DMS 273 (cell line): ENCODE measurements at regions not wholly inside any gene's neighbourhood (a gene's known extent, or its start where the extent isn't known, plus 50 kb on each side); places are given as distances from the start of the nearest gene placed in this dataset.
"Not testable (repeated sequence)": the region's sequence is repeated elsewhere in the genome, so short reads cannot be mapped to it uniquely, and the experiment has no call there.

Experiments used
- DNase-seq: peaks from one replicate; lab custom pipeline; 2025; ENCODE audit not compliant: unreplicated experiment; lab: John Stamatoyannopoulos, UW

DNA sequence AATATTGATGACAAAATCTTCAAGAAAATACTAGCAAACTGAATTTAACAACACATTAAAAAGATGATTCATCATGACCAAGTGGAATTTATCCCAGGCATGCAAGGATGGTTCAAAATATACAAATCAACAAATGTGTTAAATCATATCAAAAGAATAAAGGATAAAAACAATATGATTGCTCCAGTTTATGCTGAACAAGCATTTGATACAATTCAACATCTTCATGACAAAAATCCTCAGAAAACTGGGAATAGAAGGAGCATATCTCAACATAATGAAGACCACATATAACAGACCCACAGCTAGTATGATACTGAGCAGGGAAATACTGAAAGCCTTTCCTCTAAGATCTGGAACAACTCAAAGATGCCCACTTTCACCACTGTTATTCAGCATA lies 352.3 kb downstream of the PYDC2 start:
- DNase-seq = no peak

DNA sequence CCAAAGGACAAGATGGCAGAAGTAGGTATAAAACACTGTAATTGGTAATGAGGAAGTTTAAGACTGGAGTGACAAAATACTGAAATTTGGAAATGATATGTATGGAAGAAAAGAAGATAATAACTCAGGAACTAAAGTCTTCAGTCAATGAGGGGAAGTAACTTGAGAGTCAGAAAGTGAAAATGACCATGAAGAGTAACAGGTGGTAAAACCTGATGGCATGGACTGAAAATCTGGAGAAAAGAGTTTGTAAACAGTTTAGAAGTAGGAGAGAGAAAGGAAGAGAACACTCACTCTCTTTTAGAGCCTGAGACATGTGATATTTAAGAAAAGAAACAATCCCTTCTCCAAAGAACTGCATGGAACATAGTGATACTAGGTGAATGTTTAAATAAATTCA lies 387.9 kb downstream of the PYDC2 start:
- no peak for DNase-seq

DNA sequence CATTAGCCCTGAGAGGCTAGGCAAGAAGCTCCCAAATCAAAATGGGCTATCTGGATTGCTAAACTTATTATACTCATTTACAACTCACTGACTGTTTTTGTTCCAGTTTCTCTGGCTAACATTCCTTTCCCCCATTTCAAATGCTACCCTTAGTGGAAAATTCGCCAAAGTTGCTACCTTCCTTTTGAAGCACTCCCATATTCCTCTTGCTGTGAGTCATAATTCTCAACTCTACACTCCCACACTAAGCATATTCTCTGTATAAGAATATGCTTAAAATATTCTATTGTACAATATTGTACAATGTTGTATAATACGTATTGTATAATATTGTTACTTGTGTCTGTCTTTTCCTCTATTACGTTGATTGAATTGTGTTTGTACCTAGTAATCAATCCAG lies 398.6 kb downstream of the PYDC2 start:
- no peak for DNase-seq

DNA sequence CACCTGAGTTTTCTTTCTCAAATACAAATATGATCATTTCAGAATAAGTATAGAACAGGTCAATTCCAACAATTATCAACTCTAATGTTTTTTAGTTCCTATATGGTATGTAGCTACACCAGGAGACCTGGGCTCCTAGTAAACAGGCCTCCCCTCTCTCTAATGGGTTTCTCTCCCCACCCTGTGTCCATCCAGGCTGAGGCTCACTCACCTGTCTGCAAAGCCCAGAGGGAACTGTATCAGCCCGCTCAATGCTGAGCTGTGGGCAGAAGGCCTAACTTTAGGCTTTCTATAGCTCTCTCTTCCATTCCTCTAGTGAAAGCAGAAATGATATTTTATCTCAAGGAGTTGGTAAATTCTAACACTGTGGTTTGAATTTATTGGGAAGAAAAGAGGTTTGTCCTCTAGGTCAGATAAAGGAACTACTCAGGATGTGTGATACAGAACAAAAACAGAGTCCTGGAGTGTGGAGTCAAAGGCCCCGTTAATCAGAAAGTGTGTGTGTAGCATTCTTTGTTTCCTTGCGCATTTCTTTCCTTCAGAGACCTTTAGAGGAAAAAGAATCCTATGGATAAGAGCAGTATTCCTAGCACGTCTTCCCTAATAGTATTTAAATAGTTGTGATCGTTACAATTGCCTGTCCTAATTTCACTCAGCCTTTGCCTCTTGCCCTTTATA lies 408.9 kb downstream of the PYDC2 start:
- DNase-seq = no peak

DNA sequence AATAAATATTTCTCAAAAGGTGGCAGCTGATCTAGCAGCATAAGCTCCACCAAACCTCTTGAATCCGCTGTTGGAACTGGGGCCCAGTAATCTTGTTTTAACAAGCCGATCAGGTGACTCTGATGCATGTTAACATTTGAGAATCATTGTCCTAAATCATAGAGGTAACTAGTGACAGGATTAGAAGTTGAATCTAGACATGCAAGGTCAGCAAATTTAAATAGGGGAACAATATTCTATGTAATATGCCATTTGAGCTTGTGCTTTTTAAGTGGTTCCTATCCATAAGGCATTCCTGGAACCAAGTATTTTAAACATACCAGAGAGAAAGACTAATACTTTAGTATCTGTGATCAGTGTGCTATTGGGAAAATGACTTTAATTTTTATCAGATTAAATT lies 412.8 kb downstream of the PYDC2 start:
- no peak for DNase-seq

DNA sequence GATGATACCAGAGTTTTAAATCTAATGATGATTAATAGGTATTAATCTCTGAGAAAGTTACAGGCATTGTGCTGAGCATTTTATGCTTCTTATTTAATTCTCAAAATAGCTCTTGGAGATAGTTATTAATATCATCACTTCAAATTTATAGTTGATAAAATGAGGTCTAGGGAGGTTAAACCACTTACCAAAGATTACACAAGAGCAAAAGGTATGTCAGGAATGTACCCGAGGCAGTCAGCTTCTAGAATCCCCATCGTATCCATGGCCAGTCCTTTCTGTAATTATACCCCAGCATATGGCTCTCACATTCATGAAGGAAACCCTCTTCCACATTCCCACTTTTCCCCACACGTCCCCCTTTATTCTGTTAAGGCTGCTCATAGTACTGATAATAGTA lies 421.3 kb downstream of the PYDC2 start:
- DNase-seq = no peak

DNA sequence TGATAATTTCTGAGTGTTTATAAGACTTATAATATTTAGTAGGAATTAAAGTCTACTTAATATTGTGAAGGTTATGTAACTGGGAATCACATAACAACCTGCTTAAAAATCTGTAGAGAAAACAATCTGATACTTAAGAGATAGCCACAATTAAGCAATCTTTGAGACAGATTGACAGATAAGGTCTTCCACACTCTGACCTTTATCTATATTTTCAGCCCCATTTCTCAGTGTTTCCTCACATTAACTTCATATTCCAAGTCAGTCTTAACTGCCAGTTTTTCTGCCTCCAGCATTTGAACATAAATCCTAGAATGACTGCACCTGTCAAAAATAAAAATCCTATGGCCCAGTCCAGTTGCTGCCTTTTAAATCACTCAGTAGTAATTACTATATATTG lies 423.2 kb downstream of the PYDC2 start:
- no peak for DNase-seq

DNA sequence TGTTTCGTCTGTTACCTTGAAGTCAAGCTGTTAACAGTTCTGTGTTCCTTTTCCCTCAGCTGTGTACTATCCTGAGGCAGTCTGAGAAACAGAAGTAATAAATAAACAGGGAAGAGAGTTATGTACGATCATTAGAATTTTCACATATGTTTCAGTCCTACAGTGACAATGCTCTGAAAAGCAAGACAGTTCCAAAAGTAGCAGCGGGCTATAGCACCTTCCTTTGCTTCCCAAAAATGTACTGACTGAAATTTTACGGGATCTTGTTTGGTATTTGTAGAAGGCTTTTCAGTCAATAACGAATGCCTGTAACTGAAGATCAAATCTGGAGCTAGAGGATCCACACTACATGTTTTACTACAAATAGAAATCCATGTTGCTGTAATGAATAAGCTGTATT lies 428.1 kb downstream of the PYDC2 start:
- DNase-seq = no peak

DNA sequence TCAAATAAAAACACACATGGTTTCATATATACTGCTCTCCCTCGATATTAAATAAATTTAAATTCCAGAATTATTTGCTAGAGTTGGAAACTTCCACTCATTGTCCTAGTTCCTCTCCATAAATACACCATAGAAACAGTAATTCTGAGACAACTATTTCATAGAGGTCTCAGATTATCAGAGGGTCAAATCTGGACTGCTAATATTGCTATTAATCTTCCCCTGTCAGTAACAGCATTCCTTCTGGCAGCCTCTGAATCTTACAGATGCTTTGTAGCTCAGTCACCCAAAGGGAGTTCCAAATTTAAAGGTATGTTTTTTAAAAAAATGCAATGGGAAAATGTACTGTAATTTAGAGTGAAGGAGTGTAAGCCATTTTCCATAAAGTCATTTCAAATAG lies 428.8 kb downstream of the PYDC2 start:
- no peak for DNase-seq

DNA sequence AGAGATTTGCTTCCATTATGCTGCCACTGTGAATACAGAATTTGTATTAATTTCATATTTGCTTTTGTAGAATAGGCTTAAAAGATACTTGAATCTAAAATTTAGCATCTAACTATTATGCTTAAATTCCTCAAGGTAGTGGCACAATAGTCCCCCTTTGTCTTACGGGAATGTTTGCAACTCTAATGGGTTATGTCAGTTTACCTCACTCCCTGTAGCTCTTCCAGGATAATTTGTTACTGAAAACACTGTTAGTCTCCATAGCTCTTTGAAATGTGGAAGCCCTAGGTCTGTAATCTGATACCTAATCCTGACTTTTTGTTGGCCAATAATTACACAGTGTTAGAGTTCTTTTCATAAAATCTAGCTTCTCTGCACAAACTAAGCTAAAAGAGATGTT lies 433.4 kb downstream of the PYDC2 start:
- DNase-seq = no peak

DNA sequence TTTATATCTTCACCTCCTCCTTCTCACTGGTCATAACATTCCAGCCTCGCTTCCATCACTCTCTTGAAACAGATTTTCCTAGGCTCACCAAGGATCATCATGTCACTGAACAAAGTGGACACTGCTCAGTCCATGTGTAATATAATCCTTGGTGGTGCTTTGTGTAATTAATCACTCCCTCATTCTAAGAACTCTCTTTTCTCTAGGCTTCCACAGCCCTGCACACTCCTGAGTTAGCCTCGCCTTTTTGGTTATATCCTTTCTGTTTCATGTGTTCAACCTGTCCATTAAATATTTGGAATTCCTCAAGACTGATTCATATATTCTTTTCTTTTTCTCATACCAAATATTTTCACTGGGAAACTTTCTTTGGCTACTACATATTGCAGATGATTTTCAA lies 440.8 kb downstream of the PYDC2 start:
- no peak for DNase-seq

DNA sequence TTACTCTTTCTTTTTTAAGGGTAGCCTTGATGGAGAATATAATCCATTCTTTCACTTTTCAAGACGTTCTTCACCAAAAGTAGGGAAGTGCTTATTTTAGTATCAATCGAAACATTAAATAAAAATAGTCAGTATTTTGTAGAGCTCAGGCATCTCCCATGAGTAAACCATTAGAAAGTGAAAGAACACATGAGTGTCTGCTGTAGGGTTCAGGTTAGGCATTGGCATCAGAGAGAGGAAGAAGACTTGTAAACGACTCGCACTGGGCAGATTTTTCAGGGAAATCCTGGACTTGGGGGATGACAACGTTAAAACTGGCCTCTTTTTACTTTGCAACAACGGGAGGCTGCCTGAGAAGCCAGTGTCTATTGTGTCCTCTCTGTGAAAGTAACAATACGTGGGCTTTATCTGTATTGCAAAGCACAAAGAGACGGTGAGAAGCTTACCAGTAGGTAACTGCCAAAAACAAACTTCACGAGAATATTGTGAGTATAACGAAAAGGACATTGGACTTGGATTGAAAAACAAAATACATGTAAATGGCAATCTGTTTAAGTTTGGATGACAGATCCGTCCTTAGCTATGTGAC lies 451.7 kb downstream of the PYDC2 start:
- no peak for DNase-seq

DNA sequence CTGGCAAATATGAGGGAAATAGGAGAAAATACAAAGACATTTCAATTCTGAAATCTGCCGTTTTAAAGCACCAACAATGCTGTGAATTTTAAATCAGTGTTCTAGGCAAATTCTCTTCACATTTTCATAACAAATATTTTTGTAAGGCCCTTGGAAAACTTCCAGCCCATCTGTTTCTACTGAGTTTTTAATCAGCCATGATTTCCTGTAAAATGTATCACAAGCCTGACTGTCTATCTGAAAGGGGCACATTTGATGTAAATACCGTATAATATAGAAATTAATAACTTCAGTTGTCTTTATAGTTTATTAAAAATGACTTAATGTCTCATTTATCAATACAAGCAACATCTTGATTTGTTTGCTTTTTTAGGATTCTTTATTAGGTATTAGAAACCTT lies 454.7 kb downstream of the PYDC2 start:
- no peak for DNase-seq

DNA sequence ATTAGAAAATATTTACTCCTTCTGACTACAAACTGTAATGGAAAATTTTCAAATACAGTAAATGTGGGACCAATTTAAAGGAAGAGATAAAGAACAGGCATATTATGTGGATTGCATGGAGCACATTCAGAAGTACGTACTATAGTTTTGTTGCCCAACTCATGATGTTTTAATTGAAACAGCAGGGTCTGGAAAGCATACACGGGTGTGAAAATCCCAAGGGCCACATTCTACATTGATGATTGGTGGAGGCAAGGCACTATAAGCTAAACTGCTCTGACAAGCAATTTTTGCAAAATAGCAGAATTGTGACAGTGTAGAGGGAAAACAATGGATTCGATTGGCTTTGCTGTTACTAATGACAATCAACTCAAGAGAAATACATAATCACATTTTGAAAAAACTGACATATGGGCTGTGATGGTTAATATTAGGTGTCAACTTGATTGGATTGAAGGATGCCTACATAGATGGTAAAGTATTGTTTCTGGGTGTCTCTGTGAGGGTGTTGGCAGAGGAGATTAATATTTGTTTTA lies 458.6 kb downstream of the PYDC2 start:
- DNase-seq = no peak

DNA sequence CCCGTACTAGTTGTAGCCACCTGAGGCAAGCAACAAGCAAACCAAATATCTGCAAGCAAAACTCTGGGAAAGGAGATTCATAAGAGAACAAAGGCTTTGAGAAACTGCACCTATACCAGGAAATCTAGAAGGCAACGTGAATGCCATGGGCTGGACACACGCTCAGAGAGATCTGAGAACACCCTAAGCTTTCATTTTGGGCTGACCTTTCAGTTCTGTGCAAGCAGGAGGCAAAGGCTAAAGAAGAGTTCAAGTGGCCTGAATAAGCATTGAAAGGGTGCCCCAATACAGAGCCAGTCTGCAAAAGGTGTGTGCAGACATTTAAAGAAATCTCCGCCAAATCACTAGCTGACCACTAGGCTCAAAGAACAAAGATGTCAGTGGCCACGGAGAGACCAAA lies 461.6 kb downstream of the PYDC2 start:
- DNase-seq = no peak

DNA sequence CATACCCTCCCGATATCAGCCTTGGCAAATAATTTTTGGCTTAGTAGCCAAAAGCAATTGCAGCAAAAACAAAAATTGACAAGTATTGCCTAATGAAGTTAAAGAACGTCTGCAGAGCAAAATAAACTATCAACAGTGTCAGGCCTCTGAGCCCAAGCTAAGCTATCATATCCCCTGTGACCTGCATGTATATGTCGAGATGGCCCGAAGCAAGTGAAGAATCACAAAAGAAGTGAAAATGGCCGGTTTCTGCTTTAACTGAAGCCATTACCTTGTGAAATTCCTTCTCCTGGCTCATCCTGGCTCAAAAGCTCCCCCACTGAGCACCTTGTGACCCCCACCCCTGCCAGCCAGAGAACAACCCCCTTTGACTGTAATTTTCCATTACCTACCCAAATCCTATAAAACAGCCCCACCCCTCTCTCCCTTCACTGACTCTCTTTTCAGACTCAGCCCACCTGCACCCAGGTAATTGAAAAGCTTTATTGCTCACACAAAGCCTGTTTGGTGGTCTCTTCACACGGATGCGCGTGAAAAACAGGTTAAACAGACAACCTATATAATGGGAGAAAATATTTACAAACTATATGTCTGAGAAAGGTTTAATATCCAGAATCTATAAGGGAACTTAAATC lies 466.3 kb downstream of the PYDC2 start:
- DNase-seq = not testable (repeated sequence)

DNA sequence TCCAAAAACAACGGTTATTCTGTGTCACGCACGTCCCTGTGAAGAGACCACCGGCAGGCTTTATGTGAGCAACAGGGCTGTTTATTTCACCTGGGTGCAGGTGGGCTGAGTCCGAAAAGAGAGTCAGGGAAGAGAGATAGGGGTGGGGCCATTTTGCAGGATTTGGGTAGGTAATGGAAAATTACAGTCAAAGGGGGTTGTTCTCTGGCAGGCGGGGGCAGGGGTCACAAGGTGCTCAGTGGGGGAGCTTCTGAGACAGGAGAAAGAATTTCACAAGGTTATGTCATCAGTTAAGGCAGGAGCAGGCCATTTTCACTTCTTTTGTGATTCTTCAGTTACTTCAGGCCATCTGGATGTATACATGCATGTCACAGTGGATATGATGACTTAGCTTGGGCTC lies 467.0 kb downstream of the PYDC2 start:
- DNase-seq = not testable (repeated sequence)

DNA sequence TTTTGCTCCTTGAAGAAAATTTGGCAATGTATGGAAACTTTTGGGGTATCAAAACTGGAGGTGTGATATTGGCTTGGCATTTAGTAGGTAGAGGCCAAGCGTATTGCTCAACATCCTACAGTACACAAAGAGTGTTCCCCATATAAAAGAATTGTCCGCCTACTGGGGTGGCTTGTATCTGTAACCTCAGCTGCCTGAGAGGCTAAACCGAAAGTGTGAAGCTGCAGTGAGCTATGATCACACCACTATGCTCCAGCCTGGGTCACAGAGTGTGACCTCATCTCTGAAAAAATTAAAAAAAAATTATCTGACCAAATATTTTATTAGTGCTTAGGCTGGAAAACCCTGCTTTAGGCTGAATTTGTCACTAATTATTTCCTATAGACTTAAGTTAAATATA lies 483.9 kb downstream of the PYDC2 start:
- no peak for DNase-seq

DNA sequence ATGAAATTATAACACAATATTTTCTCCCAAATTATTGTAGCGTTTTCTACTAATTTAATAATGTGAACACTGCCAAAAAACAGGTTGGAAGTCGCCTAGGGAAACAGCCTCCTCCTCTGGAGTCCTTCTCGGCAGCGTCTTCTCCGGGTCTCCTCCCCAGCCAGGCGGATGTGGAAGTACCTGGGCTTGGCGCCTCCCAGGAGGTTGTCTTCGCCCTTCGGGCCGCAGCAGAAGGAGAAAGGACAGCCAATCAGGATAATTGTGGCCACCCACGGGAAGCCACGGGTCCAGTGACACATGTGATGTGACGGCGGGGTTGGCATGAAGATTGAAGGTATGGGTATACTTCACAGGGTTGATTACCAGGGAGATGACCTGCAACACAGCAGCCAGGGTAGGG lies 491.2 kb downstream of the PYDC2 start:
- no peak for DNase-seq

DNA sequence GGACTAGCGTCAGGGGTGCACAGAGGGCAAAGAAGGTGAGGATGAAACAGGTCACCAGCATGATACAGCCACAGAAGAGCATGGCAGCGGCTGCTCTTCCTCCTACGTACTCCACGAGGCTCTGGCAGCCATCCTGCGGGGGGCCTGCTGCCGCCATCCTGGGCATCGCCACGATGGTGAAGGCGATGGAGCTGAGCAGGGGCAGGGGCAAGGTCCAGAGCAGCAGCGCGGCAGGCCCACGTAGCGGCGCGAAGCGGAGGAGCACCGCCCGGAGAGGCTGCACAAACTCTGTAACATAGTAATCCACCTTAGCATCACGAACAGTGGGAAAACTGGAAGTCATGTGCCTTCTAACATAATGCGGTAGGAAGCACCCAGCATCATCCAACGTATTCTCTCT lies 491.6 kb downstream of the PYDC2 start:
- no peak for DNase-seq

DNA sequence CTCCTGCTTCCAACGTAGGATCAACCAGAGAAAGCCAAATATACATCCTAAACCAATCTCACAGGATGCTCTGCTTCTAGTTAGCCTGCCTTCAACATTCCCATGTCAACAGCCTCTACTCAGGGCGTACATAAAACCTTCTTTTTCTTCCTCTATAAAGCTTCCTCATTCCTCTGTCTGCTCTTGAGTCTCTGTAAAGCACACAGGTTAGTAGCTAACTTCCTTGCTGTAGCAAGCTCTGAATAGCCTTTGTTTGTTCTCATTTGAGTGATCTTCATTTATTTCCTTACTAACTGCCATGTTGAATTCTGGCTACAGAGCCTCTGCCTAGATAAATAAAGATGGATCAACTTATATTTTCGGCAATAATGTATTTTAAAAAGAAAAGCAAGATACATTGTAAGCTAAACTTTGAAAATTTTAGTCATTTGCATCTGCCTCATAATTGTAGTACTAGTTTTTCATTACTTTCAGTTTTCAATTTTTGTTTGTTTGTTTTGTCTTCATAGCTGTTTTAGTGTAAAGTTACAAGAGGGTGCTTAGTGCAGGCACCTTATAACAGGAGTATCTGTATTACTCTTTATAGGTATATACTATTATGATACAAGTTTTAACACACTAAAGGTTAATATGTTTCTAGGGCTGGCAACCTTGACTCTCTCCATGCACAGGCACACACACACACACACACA lies 498.2 kb downstream of the PYDC2 start:
- DNase-seq = no peak

DNA sequence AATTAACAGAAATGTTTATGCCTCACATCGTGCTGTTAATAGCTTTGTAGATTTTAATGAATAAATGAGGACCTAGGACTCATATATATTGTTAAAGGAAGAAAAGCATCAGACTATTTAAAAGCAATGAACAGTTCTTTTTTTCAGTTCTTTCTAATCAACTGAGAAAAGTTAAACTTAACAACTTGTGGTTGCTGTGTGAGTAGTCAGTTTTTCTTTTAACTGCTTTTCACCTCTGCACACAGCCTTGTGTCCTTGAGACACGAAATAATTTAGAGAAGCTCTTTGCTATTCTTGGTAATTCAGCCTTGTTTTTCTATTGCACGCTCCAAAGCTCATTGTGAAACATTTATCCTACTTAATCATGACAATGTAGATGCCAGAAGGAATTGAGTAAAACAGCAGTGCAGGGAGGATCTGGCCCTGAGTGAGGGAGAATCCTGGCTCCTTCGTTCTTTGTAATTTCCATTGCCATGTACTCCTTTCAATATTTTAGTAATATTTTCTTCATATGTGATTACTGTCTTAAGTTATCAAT lies 499.0 kb downstream of the PYDC2 start:
- no peak for DNase-seq
